NCI-H1105 treated with DMSO at 0.1 percent for 48 hours (cell line): ENCODE measurements at regions not wholly inside any gene's neighbourhood (a gene's known extent, or its start where the extent isn't known, plus 50 kb on each side); places are given as distances from the start of the nearest gene placed in this dataset.

Source experiments
- DNase-seq: peaks from one replicate; lab custom pipeline; 2025; lab: John Stamatoyannopoulos, UW

GRCh38 chr4:180565856-180566431, 1677.3 kb upstream of the TENM3 start:
- no peak for DNase-seq

GRCh38 chr4:180566492-180566891, 1676.7 kb upstream of the TENM3 start:
- DNase-seq, result no peak

- no peak for DNase-seq
These were observed 1676.1 kb upstream of the TENM3 start for GRCh38 chr4:180567080-180567479.

- DNase-seq, result no peak
These were observed 1671.6 kb upstream of the TENM3 start for GRCh38 chr4:180571516-180572055.

- no peak for DNase-seq
These were observed 1665.0 kb upstream of the TENM3 start for GRCh38 chr4:180578175-180578574.

- no peak for DNase-seq
These were observed 1662.1 kb upstream of the TENM3 start for GRCh38 chr4:180581061-180581460.

- no peak for DNase-seq
These were observed 1655.8 kb upstream of the TENM3 start for GRCh38 chr4:180587379-180587778.

- DNase-seq, result no peak
These were observed 1653.6 kb upstream of the TENM3 start for GRCh38 chr4:180589575-180589974.

- no peak for DNase-seq
These were observed 1646.2 kb upstream of the TENM3 start for GRCh38 chr4:180596888-180597483.

- DNase-seq, result no peak
These were observed 1644.9 kb upstream of the TENM3 start for GRCh38 chr4:180598281-180598680.

GRCh38 chr4:180603791-180604190, 1639.4 kb upstream of the TENM3 start:
- DNase-seq, result no peak

GRCh38 chr4:180610324-180610723, 1632.9 kb upstream of the TENM3 start:
- no peak for DNase-seq

- DNase-seq, result no peak
These were observed 1627.5 kb upstream of the TENM3 start for GRCh38 chr4:180615746-180616145.

- no peak for DNase-seq
These were observed 1626.0 kb upstream of the TENM3 start for GRCh38 chr4:180617196-180617595.

GRCh38 chr4:180618396-180618795, 1624.8 kb upstream of the TENM3 start:
- DNase-seq, result no peak

GRCh38 chr4:180619440-180619839, 1623.8 kb upstream of the TENM3 start:
- no peak for DNase-seq

GRCh38 chr4:180622254-180622653, 1620.9 kb upstream of the TENM3 start:
- DNase-seq, result no peak

- no peak for DNase-seq
These were observed 1617.5 kb upstream of the TENM3 start for GRCh38 chr4:180625653-180626052.

- DNase-seq, result no peak
These were observed 1613.1 kb upstream of the TENM3 start for GRCh38 chr4:180630012-180630665.

- no peak for DNase-seq
These were observed 1608.9 kb upstream of the TENM3 start for GRCh38 chr4:180634306-180634705.

- no peak for DNase-seq
These were observed 1607.9 kb upstream of the TENM3 start for GRCh38 chr4:180635281-180635680.

- no peak for DNase-seq
These were observed 1606.4 kb upstream of the TENM3 start for GRCh38 chr4:180636696-180637404.

- DNase-seq, result no peak
These were observed 1605.6 kb upstream of the TENM3 start for GRCh38 chr4:180637616-180638015.
